B cell (primary cell): ENCODE measurements at regions not wholly inside any gene's neighbourhood (a gene's known extent, or its start where the extent isn't known, plus 50 kb on each side); places are given as distances from the start of the nearest gene placed in this dataset.

Experiments used
- ATAC-seq: fragments of 200-7000 bp; cut with Tn5 transposase; one replicate; pipeline ENCODE4 v1.10.0; 2021; ENCODE audit warnings: low read depth, mild to moderate bottlenecking, moderate number of reproducible peaks, moderate library complexity
- CTCF ChIA-PET: fragments of 350-600 bp; sonication (Branson Sonifier 250); formaldehyde crosslinking; loops from one replicate; lab custom pipeline; 2021; ENCODE audit warnings: antibody characterized with exemption, inconsistent platforms; lab: Charles Lee
- POLR2A ChIA-PET: fragments of 350-600 bp; sonication (Branson Sonifier 250); formaldehyde crosslinking; loops from one replicate; lab custom pipeline; 2021; ENCODE audit warnings: antibody characterized with exemption; lab: Charles Lee
- DNase-seq: peaks from one replicate; pipeline ENCODE4 v3.0.0; 2013
- H2AFZ ChIP-seq: 2 replicates; pipeline ENCODE4 v1.6.1; 2012; ENCODE audit warnings: mild to moderate bottlenecking, low read depth, low read length; ENCODE audit not compliant: insufficient read depth, poor library complexity, severe bottlenecking
- H3K27ac ChIP-seq, 2 donors: 1 replicate in 1 of 2; 2 replicates in 1 of 2; pipeline ENCODE4 v1.5.1; 2012 to 2013; ENCODE audit warnings: low read length in 2 of 2, mild to moderate bottlenecking in 2 of 2, moderate library complexity in 1 of 2
- H3K27me3 ChIP-seq, 4 experiments: fragments of 200-600 bp in 1 of 4; sonication (generic) in 1 of 4; replicated peaks in 1 of 4; 1 replicate in 2 of 4; 2 replicates in 2 of 4; pipeline versions ENCODE4 v1.6.1 to v1.7.0; 2013 to 2016; ENCODE audit warnings: low read length in 3 of 4, mild to moderate bottlenecking in 2 of 4, mixed read lengths in 1 of 4, moderate library complexity in 1 of 4; ENCODE audit not compliant: insufficient read depth in 4 of 4, control insufficient read depth in 3 of 4; ENCODE audit errors: control extremely low read depth in 1 of 4
- H3K36me3 ChIP-seq, 2 experiments: replicated peaks in 1 of 2; 1 replicate in 1 of 2; 2 replicates in 1 of 2; pipeline versions ENCODE4 v1.6.1 to v1.7.1; 2013; ENCODE audit warnings: low read length in 1 of 2; ENCODE audit not compliant: insufficient read depth in 2 of 2, control insufficient read depth in 1 of 2; ENCODE audit errors: control extremely low read depth in 1 of 2, extremely low read depth in 1 of 2
- H3K4me1 ChIP-seq, 2 donors: fragments of 200-600 bp in 1 of 2; sonication (generic) in 1 of 2; 1 replicate in 1 of 2; 2 replicates in 1 of 2; pipeline versions ENCODE4 v1.5.1 to v1.6.1; 2013 to 2017; ENCODE audit warnings: low read length in 2 of 2; ENCODE audit not compliant: control insufficient read depth in 2 of 2, insufficient read depth in 2 of 2
- H3K4me2 ChIP-seq: replicated peaks from 2 replicates; pipeline ENCODE3; 2012; ENCODE audit warnings: mild to moderate bottlenecking, low read depth, low read length; ENCODE audit not compliant: poor library complexity, severe bottlenecking
- H3K4me3 ChIP-seq, 5 experiments: fragments of 200-600 bp in 1 of 5; sonication (generic) in 1 of 5; 1 replicate in 3 of 5; 2 replicates in 2 of 5; pipeline versions ENCODE4 v1.5.1 to v1.7.0; 2011 to 2016; ENCODE audit warnings: low read length in 4 of 5, mild to moderate bottlenecking in 4 of 5, low read depth in 2 of 5, control low read depth in 1 of 5, moderate library complexity in 1 of 5; ENCODE audit not compliant: insufficient read depth in 1 of 5; ENCODE audit errors: control extremely low read depth in 1 of 5, extremely low read depth in 1 of 5
- H3K79me2 ChIP-seq: fragments of 200-600 bp; sonication (generic); one replicate; pipeline ENCODE4 v1.6.0; 2016; ENCODE audit warnings: low read length; ENCODE audit not compliant: control insufficient read depth, insufficient read depth
- H3K9ac ChIP-seq: fragments of 200-600 bp; sonication (generic); 2 replicates; pipeline ENCODE4 v1.6.1; 2017; ENCODE audit warnings: mild to moderate bottlenecking, low read length, moderate library complexity
- H3K9me3 ChIP-seq, 3 donors: one replicate each; pipeline versions ENCODE4 v1.6.1 to v1.7.1; 2013; ENCODE audit warnings: low read length in 2 of 3; ENCODE audit not compliant: control insufficient read depth in 2 of 3, insufficient read depth in 1 of 3; ENCODE audit errors: control extremely low read depth in 1 of 3
- H4K20me1 ChIP-seq: 2 replicates; pipeline ENCODE4 v1.6.0; 2012; ENCODE audit warnings: mild to moderate bottlenecking, low read length; ENCODE audit not compliant: insufficient read depth, control insufficient read depth, poor library complexity, severe bottlenecking
- H3K27ac Mint-ChIP-seq: one replicate; pipeline ENCODE4 v1.8.0; 2021; ENCODE audit warnings: mixed read lengths
- H3K27me3 Mint-ChIP-seq: one replicate; pipeline ENCODE4 v1.8.0; 2021; ENCODE audit warnings: mixed read lengths
- H3K4me1 Mint-ChIP-seq: one replicate; pipeline ENCODE4 v1.8.0; 2021; ENCODE audit warnings: mixed read lengths
- H3K4me3 Mint-ChIP-seq: one replicate; pipeline ENCODE4 v1.8.0; 2021; ENCODE audit warnings: mixed read lengths
- H3K9me3 Mint-ChIP-seq: one replicate; pipeline ENCODE4 v1.8.0; 2022; ENCODE audit warnings: mixed read lengths; ENCODE audit not compliant: insufficient read depth
- CTCF ChIP-seq: fragments of 200-600 bp; IDR thresholded peaks from one replicate; pipeline ENCODE4 v1.8.0; 2022; ENCODE audit warnings: antibody characterized with exemption, mild to moderate bottlenecking
- EZH2 ChIP-seq: IDR thresholded peaks from 2 replicates; pipeline ENCODE4 v1.6.1; 2012; ENCODE audit warnings: borderline replicate concordance, low read depth, mild to moderate bottlenecking, moderate library complexity, low read length; ENCODE audit not compliant: insufficient read depth, poor library complexity, severe bottlenecking
- WGBS: methylation state at CpG from one replicate; pipeline ENCODE4 v1.1.5; 2013; ENCODE audit warnings: missing lambda C conversion rate; ENCODE audit not compliant: insufficient coverage; 5-methylcytosine and 5-hydroxymethylcytosine counted together
- intact Hi-C: fragments of 100-400 bp; cut with micrococcal nuclease; formaldehyde crosslinking; loops from one replicate; pipeline ENCODE4 v1.10.0; 2022

GRCh38 chrY:7663261-7663660 lies 751.7 kb upstream of the AMELY start:
- intact Hi-C loops = no loop called here
- CTCF ChIA-PET = no interaction called here

GRCh38 chrY:7659047-7659446 lies 747.5 kb upstream of the AMELY start:
- no peaks in the 10 kb centered on the region for H4K20me1 ChIP-seq
- H3K9ac ChIP-seq = no peak overlapping the region
- Mint-ChIP-seq H3K4me3 (no peak overlapping the region), H3K27me3 (no peaks in the 10 kb centered on the region), H3K4me1 (no peaks in the 10 kb centered on the region), H3K27ac (no peak overlapping the region), H3K9me3 (no peaks in the 10 kb centered on the region)
- H3K27me3 ChIP-seq = no peaks in the 10 kb centered on the region
- peaks cover 0 to 3% (median 0%) of the 10 kb centered on the region in 3 donors for H3K9me3 ChIP-seq
- H3K79me2 ChIP-seq = no peaks in the 10 kb centered on the region
- H3K27ac ChIP-seq = no peak overlapping the region
- H3K36me3 ChIP-seq = no peaks in the 10 kb centered on the region
- ChIA-PET POLR2A (no interaction called here), CTCF (no interaction called here)
- no peak overlapping the region for H3K4me2 ChIP-seq
- ATAC-seq = no peak
- TF ChIP-seq EZH2 (no peak), CTCF (no peak)
- intact Hi-C loops = no loop called here
- H3K4me3 ChIP-seq = no peak overlapping the region
- no peak overlapping the region for H2AFZ ChIP-seq
- no peak for DNase-seq
- 84% methylated on average over 5 of the region's 5 CpGs for WGBS
- H3K4me1 ChIP-seq = no peaks in the 10 kb centered on the region

More at GRCh38 chrY:7663261-7663660, 751.7 kb upstream of the AMELY start:
- no peaks in the 10 kb centered on the region for H3K4me1 ChIP-seq
- no peaks in the 10 kb centered on the region for H3K27me3 Mint-ChIP-seq
- TF ChIP-seq EZH2 (no peak), CTCF (no peak)
- DNase-seq = no peak
- no peaks in the 10 kb centered on the region for H3K36me3 ChIP-seq
- H3K79me2 ChIP-seq = no peaks in the 10 kb centered on the region
- H3K27ac ChIP-seq = no peak overlapping the region
- H3K9me3 ChIP-seq = no peaks in the 10 kb centered on the region
- no peak overlapping the region for H2AFZ ChIP-seq
- H3K4me3 ChIP-seq = no peak overlapping the region
- ATAC-seq = no peak
- no peak overlapping the region for H3K4me2 ChIP-seq
- H3K4me1 Mint-ChIP-seq = no peaks in the 10 kb centered on the region
- no peaks in the 10 kb centered on the region for H3K9me3 Mint-ChIP-seq
- no peaks in the 10 kb centered on the region for H3K27me3 ChIP-seq
- no peaks in the 10 kb centered on the region for H4K20me1 ChIP-seq
- no peak overlapping the region for H3K27ac Mint-ChIP-seq
- no CpG with 5 or more reads among the region's 4 CpGs for WGBS
- H3K4me3 Mint-ChIP-seq = no peak overlapping the region
- no peak overlapping the region for H3K9ac ChIP-seq
- POLR2A ChIA-PET = no interaction called here
